Progenitor cell of endocrine pancreas (in vitro differentiated cells): ENCODE measurements at regions not wholly inside any gene's neighbourhood (a gene's known extent, or its start where the extent isn't known, plus 50 kb on each side); places are given as distances from the start of the nearest gene placed in this dataset.
"Not testable (repeated sequence)": the region's sequence is repeated elsewhere in the genome, so short reads cannot be mapped to it uniquely, and the experiment has no call there.

Source experiments
- DNase-seq: peaks from one replicate; pipeline ENCODE4 v3.0.0; 2021; ENCODE audit warnings: low spot score; ENCODE audit not compliant: unreplicated experiment
- H3K27ac Mint-ChIP-seq: 2 replicates; pipeline ENCODE4 v1.8.0; 2021; ENCODE audit warnings: mild to moderate bottlenecking, moderate library complexity, mixed read lengths
- H3K27me3 Mint-ChIP-seq: 2 replicates; pipeline ENCODE4 v1.8.0; 2021; ENCODE audit warnings: mixed read lengths
- H3K36me3 Mint-ChIP-seq: 2 replicates; pipeline ENCODE4 v1.8.0; 2022; ENCODE audit warnings: mixed read lengths; ENCODE audit not compliant: insufficient read depth
- H3K4me1 Mint-ChIP-seq: 2 replicates; pipeline ENCODE4 v1.8.0; 2021; ENCODE audit warnings: low read depth, mixed read lengths
- H3K4me3 Mint-ChIP-seq: 2 replicates; pipeline ENCODE4 v1.8.0; 2021; ENCODE audit warnings: low read depth, mild to moderate bottlenecking, moderate library complexity, mixed read lengths
- H3K9me3 Mint-ChIP-seq: 2 replicates; pipeline ENCODE4 v1.8.0; 2021; ENCODE audit warnings: low read depth, mixed read lengths
- TF ChIP-seq, protein P1 (sequence below): fragments of 200-600 bp; sonication (generic); IDR thresholded peaks from one replicate; pipeline ENCODE4 v1.5.0; 2021; ENCODE audit warnings: antibody characterized with exemption, mild to moderate bottlenecking; ENCODE audit not compliant: unreplicated experiment

DNA sequence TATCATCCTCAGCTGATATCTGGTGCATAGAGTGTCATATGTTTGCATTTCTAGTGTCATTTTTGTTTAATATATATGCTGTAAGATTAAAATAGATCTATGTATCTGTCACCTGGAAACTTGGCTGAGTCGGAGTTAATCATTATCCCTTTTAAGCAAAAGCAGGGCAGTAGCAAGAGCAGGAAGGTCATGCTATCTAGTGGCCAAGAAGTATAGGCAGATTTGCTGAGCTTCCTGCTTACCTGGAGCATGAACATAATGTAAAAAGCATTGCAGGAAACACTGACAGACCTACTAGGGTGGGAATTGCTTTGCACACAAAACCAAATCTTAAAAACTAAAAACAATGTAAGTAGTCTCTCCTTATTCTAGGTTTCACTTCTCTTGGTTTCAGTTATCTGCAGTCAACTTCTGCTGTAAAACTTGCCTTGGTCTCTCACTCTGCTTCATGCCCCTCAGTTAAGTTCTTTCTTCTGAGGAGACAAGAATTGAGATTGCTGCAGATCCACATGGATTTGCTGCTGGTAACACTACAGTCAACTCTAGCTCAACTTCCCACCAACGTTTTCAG, 295.3 kb downstream of the CDH7 start:
- Mint-ChIP-seq H3K27me3 (no peaks in the 10 kb centered on the region), H3K4me1 (peaks cover 14% of the 10 kb centered on the region), H3K4me3 (no peak overlapping the region), H3K9me3 (no peaks in the 10 kb centered on the region), H3K27ac (no peak overlapping the region), H3K36me3 (no peaks in the 10 kb centered on the region)
- TF ChIP-seq, protein P1, sequence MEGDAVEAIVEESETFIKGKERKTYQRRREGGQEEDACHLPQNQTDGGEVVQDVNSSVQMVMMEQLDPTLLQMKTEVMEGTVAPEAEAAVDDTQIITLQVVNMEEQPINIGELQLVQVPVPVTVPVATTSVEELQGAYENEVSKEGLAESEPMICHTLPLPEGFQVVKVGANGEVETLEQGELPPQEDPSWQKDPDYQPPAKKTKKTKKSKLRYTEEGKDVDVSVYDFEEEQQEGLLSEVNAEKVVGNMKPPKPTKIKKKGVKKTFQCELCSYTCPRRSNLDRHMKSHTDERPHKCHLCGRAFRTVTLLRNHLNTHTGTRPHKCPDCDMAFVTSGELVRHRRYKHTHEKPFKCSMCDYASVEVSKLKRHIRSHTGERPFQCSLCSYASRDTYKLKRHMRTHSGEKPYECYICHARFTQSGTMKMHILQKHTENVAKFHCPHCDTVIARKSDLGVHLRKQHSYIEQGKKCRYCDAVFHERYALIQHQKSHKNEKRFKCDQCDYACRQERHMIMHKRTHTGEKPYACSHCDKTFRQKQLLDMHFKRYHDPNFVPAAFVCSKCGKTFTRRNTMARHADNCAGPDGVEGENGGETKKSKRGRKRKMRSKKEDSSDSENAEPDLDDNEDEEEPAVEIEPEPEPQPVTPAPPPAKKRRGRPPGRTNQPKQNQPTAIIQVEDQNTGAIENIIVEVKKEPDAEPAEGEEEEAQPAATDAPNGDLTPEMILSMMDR, result no peak
- no peak for DNase-seq

DNA sequence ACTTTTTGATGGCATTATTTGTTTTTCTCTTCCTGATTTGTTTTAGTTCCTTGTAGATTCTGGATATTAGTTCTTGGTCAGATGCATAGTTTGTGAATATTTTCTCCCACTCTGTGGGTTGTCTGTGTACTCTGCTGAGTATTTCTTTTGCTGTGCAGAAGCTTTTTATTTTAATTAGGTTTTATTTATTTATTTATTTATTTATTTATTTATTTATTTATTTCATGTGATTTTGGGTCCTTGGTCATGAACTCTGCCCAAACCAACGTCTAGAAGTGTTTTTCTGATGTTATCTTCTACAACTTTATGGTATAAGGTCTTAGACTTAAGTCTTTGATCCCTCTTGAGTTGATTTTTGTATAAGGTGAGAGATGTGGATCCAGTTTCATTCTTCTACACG, 292.2 kb downstream of the CDH7 start:
- no peaks in the 10 kb centered on the region for H3K36me3 Mint-ChIP-seq
- H3K27me3 Mint-ChIP-seq, result no peaks in the 10 kb centered on the region
- H3K27ac Mint-ChIP-seq, result no peak overlapping the region
- peaks cover 12% of the 10 kb centered on the region for H3K4me1 Mint-ChIP-seq
- H3K4me3 Mint-ChIP-seq, result no peak overlapping the region
- DNase-seq, result no peak
- TF ChIP-seq, protein P1, result no peak
- no peaks in the 10 kb centered on the region for H3K9me3 Mint-ChIP-seq

DNA sequence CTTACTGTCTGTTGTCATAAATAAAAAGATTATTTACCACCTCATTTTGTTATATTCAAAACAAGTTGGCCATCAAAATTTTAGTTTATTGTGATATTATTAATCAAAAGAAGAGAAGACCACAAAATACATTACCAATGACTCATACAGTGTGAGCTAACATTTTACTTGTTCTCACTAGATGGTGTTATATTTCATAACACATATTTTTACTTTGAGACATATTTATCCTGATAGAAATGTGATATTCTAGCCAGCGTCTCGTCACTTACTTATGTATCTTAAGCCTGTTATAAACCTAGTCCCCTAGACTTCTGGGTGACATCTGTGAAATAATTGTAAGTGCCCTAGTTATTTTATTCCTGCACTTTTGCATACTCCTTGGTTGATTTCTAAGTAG, 263.2 kb downstream of the CDH7 start:
- H3K36me3 Mint-ChIP-seq, result no peaks in the 10 kb centered on the region
- no peaks in the 10 kb centered on the region for H3K27me3 Mint-ChIP-seq
- no peaks in the 10 kb centered on the region for H3K9me3 Mint-ChIP-seq
- DNase-seq, result no peak
- H3K4me1 Mint-ChIP-seq, result no peaks in the 10 kb centered on the region
- H3K4me3 Mint-ChIP-seq, result no peak overlapping the region
- TF ChIP-seq, protein P1, result no peak
- no peak overlapping the region for H3K27ac Mint-ChIP-seq

DNA sequence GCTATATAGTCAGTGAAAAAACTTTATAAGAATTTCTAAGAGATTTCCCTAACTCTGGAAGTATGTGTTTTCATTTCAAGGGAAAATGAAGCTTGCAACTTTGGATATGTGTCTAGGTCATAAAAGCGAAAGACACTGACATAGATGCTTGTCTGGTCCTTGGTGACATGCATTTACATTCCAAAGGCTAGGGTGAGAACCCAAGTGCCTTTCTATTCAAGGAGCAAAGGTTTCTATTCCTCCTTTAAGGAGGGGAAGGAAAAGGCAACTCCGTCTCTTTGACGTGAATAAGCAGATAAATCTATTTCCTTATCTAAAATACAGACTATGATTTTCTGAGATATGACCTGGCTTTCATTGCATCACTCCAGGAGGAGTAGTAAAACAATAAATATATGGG, 261.1 kb downstream of the CDH7 start:
- no peaks in the 10 kb centered on the region for H3K9me3 Mint-ChIP-seq
- TF ChIP-seq, protein P1, result no peak
- no peak overlapping the region for H3K4me3 Mint-ChIP-seq
- no peaks in the 10 kb centered on the region for H3K27me3 Mint-ChIP-seq
- H3K4me1 Mint-ChIP-seq, result no peaks in the 10 kb centered on the region
- no peak overlapping the region for H3K27ac Mint-ChIP-seq
- H3K36me3 Mint-ChIP-seq, result no peaks in the 10 kb centered on the region
- no peak for DNase-seq

DNA sequence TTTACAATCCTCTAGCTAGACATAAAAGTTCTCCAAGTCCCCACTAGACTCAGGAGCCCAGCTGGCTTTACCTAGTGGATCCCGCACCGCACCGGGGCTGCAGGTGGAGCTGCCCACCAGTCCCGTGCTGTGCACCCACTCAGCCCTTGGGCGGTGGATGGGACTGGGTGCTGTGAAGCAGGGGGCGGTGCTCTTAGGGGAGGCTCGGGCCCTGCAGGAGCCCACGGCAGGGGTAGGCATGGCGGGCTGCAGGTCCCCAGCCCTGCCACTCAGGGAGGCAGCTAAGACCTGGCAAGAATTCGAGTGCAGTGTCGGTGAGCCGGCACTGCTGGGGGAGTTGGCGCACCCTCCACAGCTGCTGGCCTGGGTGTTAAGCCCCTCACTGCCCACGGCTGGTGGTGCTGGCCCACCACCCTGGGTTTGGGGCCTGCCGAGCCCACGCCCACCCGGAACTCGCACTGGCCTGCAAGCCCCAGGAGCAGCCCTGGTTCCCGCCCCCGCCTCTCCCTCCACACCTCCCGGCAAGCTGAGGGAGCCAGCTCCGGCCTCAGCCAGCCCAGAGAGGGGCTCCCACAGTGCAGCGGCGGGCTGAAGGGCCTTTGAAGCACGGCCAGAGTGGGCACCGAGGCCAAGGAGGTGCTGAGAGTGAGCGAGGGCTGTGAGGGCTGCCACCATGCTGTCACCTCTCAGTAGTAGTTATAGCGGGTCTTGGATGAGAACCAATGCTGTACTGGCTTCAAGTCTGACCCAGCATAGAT, 255.2 kb downstream of the CDH7 start:
- Mint-ChIP-seq H3K27me3 (no peaks in the 10 kb centered on the region), H3K9me3 (no peaks in the 10 kb centered on the region), H3K36me3 (no peaks in the 10 kb centered on the region), H3K4me1 (no peaks in the 10 kb centered on the region), H3K4me3 (no peak overlapping the region), H3K27ac (no peak overlapping the region)
- DNase-seq, result no peak
- TF ChIP-seq, protein P1, result no peak

DNA sequence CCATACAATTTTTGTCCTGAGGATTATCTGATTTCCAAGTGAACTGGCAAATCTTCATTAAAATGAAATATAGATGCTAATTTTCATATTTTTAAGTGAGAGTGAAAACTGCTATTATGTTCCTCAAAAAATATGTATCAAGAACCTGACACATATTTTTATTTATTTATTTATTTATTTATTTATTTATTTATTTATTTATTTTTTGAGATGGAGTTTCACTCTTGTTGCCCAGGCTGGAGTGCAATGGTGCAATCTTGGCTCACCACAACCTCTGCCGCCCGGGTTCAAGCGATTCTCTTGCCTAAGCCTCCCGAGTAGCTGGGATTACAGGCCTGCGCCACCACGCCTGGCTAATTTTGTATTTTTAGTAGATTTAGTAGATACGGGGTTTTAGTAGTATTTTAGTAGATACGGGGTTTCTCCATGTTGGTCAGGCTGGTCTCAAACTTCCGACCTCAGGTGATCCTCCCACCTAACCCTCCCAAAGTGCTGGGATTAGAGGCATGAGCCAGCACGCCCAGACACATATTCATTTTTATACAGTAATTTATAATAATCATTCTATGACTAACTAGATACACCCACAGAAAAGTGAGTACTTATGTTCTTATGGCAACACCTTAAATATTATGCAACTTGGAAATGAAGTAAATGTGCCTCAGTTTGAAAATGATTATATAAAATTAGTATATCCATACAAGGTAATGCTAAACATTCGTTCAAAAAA, 248.3 kb downstream of the CDH7 start:
- not testable (repeated sequence) for H3K4me3 Mint-ChIP-seq, H3K9me3 Mint-ChIP-seq, DNase-seq, H3K36me3 Mint-ChIP-seq, H3K27ac Mint-ChIP-seq, H3K27me3 Mint-ChIP-seq, H3K4me1 Mint-ChIP-seq
